CD4-positive, alpha-beta T cell (primary cell): ENCODE measurements at regions not wholly inside any gene's neighbourhood (a gene's known extent, or its start where the extent isn't known, plus 50 kb on each side); places are given as distances from the start of the nearest gene placed in this dataset.

Experiments used
- ATAC-seq: fragments of 200-7000 bp; cut with Tn5 transposase; one replicate; pipeline ENCODE4 v1.10.0; 2022; ENCODE audit warnings: mild to moderate bottlenecking; ENCODE audit not compliant: poor library complexity
- CTCF ChIA-PET: fragments of 350-600 bp; sonication (Branson Sonifier 250); formaldehyde crosslinking; loops from one replicate; lab custom pipeline; 2021; ENCODE audit warnings: antibody characterized with exemption, inconsistent platforms; lab: Charles Lee
- POLR2A ChIA-PET: fragments of 350-600 bp; sonication (Branson Sonifier 250); formaldehyde crosslinking; loops from one replicate; lab custom pipeline; 2021; ENCODE audit warnings: antibody characterized with exemption, inconsistent platforms; lab: Charles Lee
- DNase-seq, 14 experiments: peaks; one replicate each; pipeline ENCODE4 v3.0.0-alpha.2; 2013 to 2020; ENCODE audit warnings: mixed read lengths in 2 of 14
- H3K27ac ChIP-seq, 2 donors: one replicate each; pipeline versions ENCODE4 v1.5.1 to v1.7.0; 2013; ENCODE audit warnings: low read length in 2 of 2, low read depth in 1 of 2, mild to moderate bottlenecking in 1 of 2
- H3K27me3 ChIP-seq, 2 experiments: 1 replicate in 1 of 2; 2 replicates in 1 of 2; pipeline versions ENCODE4 v1.6.1 to v1.7.0; 2013; ENCODE audit warnings: low read length in 2 of 2, control low read depth in 1 of 2, mild to moderate bottlenecking in 1 of 2, moderate library complexity in 1 of 2; ENCODE audit not compliant: insufficient read depth in 2 of 2, control insufficient read depth in 1 of 2
- H3K36me3 ChIP-seq: one replicate; pipeline ENCODE4 v1.6.1; 2013; ENCODE audit warnings: low read length, control low read depth; ENCODE audit not compliant: insufficient read depth
- H3K4me1 ChIP-seq: one replicate; pipeline ENCODE4 v1.6.1; 2013; ENCODE audit warnings: low read length, control low read depth; ENCODE audit not compliant: insufficient read depth
- H3K4me3 ChIP-seq: one replicate; pipeline ENCODE4 v1.5.1; 2013; ENCODE audit warnings: mild to moderate bottlenecking, low read length, moderate library complexity
- H3K9me3 ChIP-seq, 2 experiments: 1 replicate in 1 of 2; 2 replicates in 1 of 2; pipeline versions ENCODE4 v1.6.1 to v1.7.0; 2013; ENCODE audit warnings: low read length in 2 of 2, mild to moderate bottlenecking in 2 of 2, control low read depth in 1 of 2, moderate library complexity in 1 of 2; ENCODE audit not compliant: control insufficient read depth in 1 of 2, insufficient read depth in 1 of 2
- H3K27ac Mint-ChIP-seq: one replicate; pipeline ENCODE4 v1.8.0; 2020; ENCODE audit warnings: mixed read lengths
- H3K27me3 Mint-ChIP-seq: one replicate; pipeline ENCODE4 v1.8.0; 2021; ENCODE audit warnings: mixed read lengths
- H3K36me3 Mint-ChIP-seq: one replicate; pipeline ENCODE4 v1.8.0; 2021; ENCODE audit warnings: low read depth, mixed read lengths
- H3K4me1 Mint-ChIP-seq: one replicate; pipeline ENCODE4 v1.8.0; 2021; ENCODE audit warnings: low read depth, mixed read lengths
- H3K4me3 Mint-ChIP-seq: one replicate; pipeline ENCODE4 v1.8.0; 2020; ENCODE audit warnings: mild to moderate bottlenecking, mixed read lengths
- H3K9me3 Mint-ChIP-seq: one replicate; pipeline ENCODE4 v1.8.0; 2020; ENCODE audit warnings: mixed read lengths
- intact Hi-C, 2 experiments: fragments of 100-400 bp; cut with DNase I in 1 of 2; cut with micrococcal nuclease in 1 of 2; formaldehyde crosslinking; loops; one replicate each; pipeline versions ENCODE4 v1.15.1 to v1.9.0; 2023 to 2025; cut with DNase I, micrococcal nuclease
- TF ChIP-seq, protein P1 (sequence below): fragments of 200-600 bp; IDR thresholded peaks from one replicate; pipeline ENCODE4 v1.8.0; 2022; ENCODE audit warnings: antibody characterized with exemption, mild to moderate bottlenecking

GRCh38 chr14:100386121-100386520 is 63.0 kb downstream of the SLC25A47 start:
- intact Hi-C loops = loop anchor here in 1 of 2 experiments (5.0 kb wide), 1 partner anchor 1241 kb away; no protein-coding TSS in a partner anchor
- no peak for DNase-seq
- no peak overlapping the region for H3K27ac ChIP-seq
- peaks cover 4% of the 10 kb centered on the region for H3K36me3 Mint-ChIP-seq
- H3K4me3 Mint-ChIP-seq = no peak overlapping the region
- H3K4me1 Mint-ChIP-seq = peaks cover 20% of the 10 kb centered on the region
- no peaks in the 10 kb centered on the region for H3K27me3 ChIP-seq
- no peaks in the 10 kb centered on the region for H3K9me3 Mint-ChIP-seq
- H3K27ac Mint-ChIP-seq = no peak overlapping the region
- peaks cover 16% of the 10 kb centered on the region for H3K4me1 ChIP-seq
- CTCF ChIA-PET = interaction anchor here (4.4 kb wide), 1 partner anchor 259 kb away, joined by 37 read pairs; no protein-coding TSS in a partner anchor
- H3K9me3 ChIP-seq = no peaks in the 10 kb centered on the region
- ATAC-seq = no peak
- H3K36me3 ChIP-seq = peaks cover 18% of the 10 kb centered on the region
- TF ChIP-seq, protein P1, sequence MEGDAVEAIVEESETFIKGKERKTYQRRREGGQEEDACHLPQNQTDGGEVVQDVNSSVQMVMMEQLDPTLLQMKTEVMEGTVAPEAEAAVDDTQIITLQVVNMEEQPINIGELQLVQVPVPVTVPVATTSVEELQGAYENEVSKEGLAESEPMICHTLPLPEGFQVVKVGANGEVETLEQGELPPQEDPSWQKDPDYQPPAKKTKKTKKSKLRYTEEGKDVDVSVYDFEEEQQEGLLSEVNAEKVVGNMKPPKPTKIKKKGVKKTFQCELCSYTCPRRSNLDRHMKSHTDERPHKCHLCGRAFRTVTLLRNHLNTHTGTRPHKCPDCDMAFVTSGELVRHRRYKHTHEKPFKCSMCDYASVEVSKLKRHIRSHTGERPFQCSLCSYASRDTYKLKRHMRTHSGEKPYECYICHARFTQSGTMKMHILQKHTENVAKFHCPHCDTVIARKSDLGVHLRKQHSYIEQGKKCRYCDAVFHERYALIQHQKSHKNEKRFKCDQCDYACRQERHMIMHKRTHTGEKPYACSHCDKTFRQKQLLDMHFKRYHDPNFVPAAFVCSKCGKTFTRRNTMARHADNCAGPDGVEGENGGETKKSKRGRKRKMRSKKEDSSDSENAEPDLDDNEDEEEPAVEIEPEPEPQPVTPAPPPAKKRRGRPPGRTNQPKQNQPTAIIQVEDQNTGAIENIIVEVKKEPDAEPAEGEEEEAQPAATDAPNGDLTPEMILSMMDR = no peak
- no peak overlapping the region for H3K4me3 ChIP-seq
- H3K27me3 Mint-ChIP-seq = no peaks in the 10 kb centered on the region
- POLR2A ChIA-PET = interaction anchor here (2.4 kb wide), 1 partner anchor 259 kb away, joined by 10 read pairs; no protein-coding TSS in a partner anchor

- DNase-seq = no peak
- peaks cover 20% of the 10 kb centered on the region for H3K4me1 Mint-ChIP-seq
Observed at GRCh38 chr14:100386846-100387245, 63.7 kb downstream of the SLC25A47 start.

DNA sequence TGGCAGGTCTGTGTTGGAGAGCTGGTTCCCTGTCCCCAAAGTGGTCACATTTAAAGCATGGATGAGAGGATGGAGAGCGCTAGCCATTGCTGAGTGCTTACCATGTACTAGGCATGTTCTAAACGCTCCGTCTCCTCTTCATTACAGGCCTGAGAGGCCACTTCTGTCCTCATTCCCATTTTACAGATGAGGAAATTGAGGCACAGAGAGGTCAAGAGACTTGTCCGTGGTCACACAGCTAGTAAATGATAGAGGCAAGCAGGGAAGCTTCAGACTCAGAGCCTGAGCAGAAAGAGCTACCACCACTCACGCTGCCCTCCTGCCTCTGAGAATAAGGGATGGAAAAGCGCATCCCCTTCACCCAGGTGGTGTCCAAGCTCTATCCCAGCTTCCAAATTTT is 64.3 kb downstream of the SLC25A47 start:
- H3K36me3 Mint-ChIP-seq = no peaks in the 10 kb centered on the region
- H3K4me1 Mint-ChIP-seq = peaks cover 20% of the 10 kb centered on the region
- POLR2A ChIA-PET = interaction anchor here (0.9 kb wide), 1 partner anchor 259 kb away, joined by 3 read pairs; no protein-coding TSS in a partner anchor
- DNase-seq (no peak), ATAC-seq (no peak)
- H3K36me3 ChIP-seq = peaks cover 7% of the 10 kb centered on the region
- no peaks in the 10 kb centered on the region for H3K27me3 ChIP-seq
- no peak overlapping the region for H3K27ac ChIP-seq
- CTCF ChIA-PET = no interaction called here
- intact Hi-C loops = loop anchor here in 1 of 2 experiments (5.0 kb wide), 1 partner anchor 1240 kb away; no protein-coding TSS in a partner anchor
- H3K27ac Mint-ChIP-seq = no peak overlapping the region
- H3K9me3 Mint-ChIP-seq = no peaks in the 10 kb centered on the region
- TF ChIP-seq, protein P1 = no peak
- H3K4me3 Mint-ChIP-seq = no peak overlapping the region
- H3K4me3 ChIP-seq = no peak overlapping the region
- H3K9me3 ChIP-seq = no peaks in the 10 kb centered on the region
- H3K4me1 ChIP-seq = peaks cover 16% of the 10 kb centered on the region
- no peaks in the 10 kb centered on the region for H3K27me3 Mint-ChIP-seq

More at GRCh38 chr14:100386846-100387245, 63.7 kb downstream of the SLC25A47 start:
- H3K27ac ChIP-seq = no peak overlapping the region
- Mint-ChIP-seq H3K36me3 (peaks cover under 1% of the 10 kb centered on the region), H3K4me3 (no peak overlapping the region), H3K27me3 (no peaks in the 10 kb centered on the region), H3K27ac (no peak overlapping the region), H3K9me3 (no peaks in the 10 kb centered on the region)
- POLR2A ChIA-PET = no interaction called here
- peaks cover 16% of the 10 kb centered on the region for H3K4me1 ChIP-seq
- no peaks in the 10 kb centered on the region for H3K9me3 ChIP-seq
- no peaks in the 10 kb centered on the region for H3K27me3 ChIP-seq
- no peak overlapping the region for H3K4me3 ChIP-seq
- intact Hi-C loops = loop anchor here in 1 of 2 experiments (5.0 kb wide), 1 partner anchor 1240 kb away; no protein-coding TSS in a partner anchor
- H3K36me3 ChIP-seq = peaks cover 11% of the 10 kb centered on the region
- CTCF ChIA-PET = no interaction called here
- ATAC-seq = no peak
- TF ChIP-seq, protein P1 = no peak
